Neural cell (in vitro differentiated cells): ENCODE measurements at regions not wholly inside any gene's neighbourhood (a gene's known extent, or its start where the extent isn't known, plus 50 kb on each side); places are given as distances from the start of the nearest gene placed in this dataset.

Source experiments
- H2AFZ ChIP-seq: fragments of 200-600, 300-800 bp; sonication (generic), shearing (Covaris generic); 2 replicates; pipeline ENCODE4 v1.6.0; 2014; ENCODE audit warnings: low read depth, mild to moderate bottlenecking, antibody characterized with exemption, low read length, moderate library complexity
- H3F3A ChIP-seq: fragments of 200-600 bp; shearing (Covaris generic); 2 replicates; pipeline ENCODE4 v1.6.1; 2016; ENCODE audit warnings: mild to moderate bottlenecking, moderate library complexity, mixed read lengths, antibody characterized with exemption, low read length; ENCODE audit not compliant: insufficient read depth, poor library complexity, severe bottlenecking
- H3K27ac ChIP-seq: fragments of 200-600, 300-800 bp; sonication (generic), shearing (Covaris generic); 2 replicates; pipeline ENCODE4 v1.5.1; 2014; ENCODE audit warnings: mild to moderate bottlenecking, low read length, moderate library complexity
- H3K27me3 ChIP-seq: fragments of 300-800, 200-600 bp; sonication (generic), shearing (Covaris generic); 2 replicates; pipeline ENCODE4 v1.6.0; 2014; ENCODE audit warnings: mild to moderate bottlenecking, low read depth, low read length, moderate library complexity; ENCODE audit not compliant: insufficient read depth
- H3K36me3 ChIP-seq: fragments of 300-800, 200-600 bp; sonication (generic), shearing (Covaris generic); 2 replicates; pipeline ENCODE4 v1.5.1; 2014; ENCODE audit warnings: mild to moderate bottlenecking, antibody characterized with exemption, low read length, moderate library complexity; ENCODE audit not compliant: insufficient read depth
- H3K4me2 ChIP-seq: fragments of 300-800, 200-600 bp; sonication (generic), shearing (Covaris generic); 2 replicates; pipeline ENCODE4 v1.6.0; 2014; ENCODE audit warnings: mild to moderate bottlenecking, low read length
- H3K4me3 ChIP-seq: fragments of 300-800, 200-600 bp; sonication (generic), shearing (Covaris generic); 2 replicates; pipeline ENCODE4 v1.5.1; 2014; ENCODE audit warnings: mild to moderate bottlenecking, low read length, moderate library complexity
- H3K79me2 ChIP-seq: fragments of 200-600 bp; shearing (Covaris generic); replicated peaks from 2 replicates; pipeline ENCODE4 v1.6.0; 2014; ENCODE audit warnings: mild to moderate bottlenecking, low read length, moderate library complexity; ENCODE audit not compliant: insufficient read depth
- H3K9ac ChIP-seq: fragments of 300-800, 200-600 bp; sonication (generic), shearing (Covaris generic); 2 replicates; pipeline ENCODE4 v1.6.1; 2016; ENCODE audit warnings: mild to moderate bottlenecking, low read length, mixed read lengths
- H3K9me2 ChIP-seq: fragments of 200-600 bp; shearing (Covaris generic); 2 replicates; pipeline ENCODE4 v1.6.1; 2016; ENCODE audit warnings: mild to moderate bottlenecking, low read length, mixed read lengths; ENCODE audit not compliant: insufficient read depth
- H3K9me3 ChIP-seq: fragments of 200-600, 300-800 bp; sonication (generic), shearing (Covaris generic); 2 replicates; pipeline ENCODE4 v1.6.1; 2016; ENCODE audit warnings: mild to moderate bottlenecking, mixed run types, low read length, moderate library complexity, mixed read lengths
- H4K20me1 ChIP-seq: fragments of 200-600 bp; shearing (Covaris generic); 2 replicates; pipeline ENCODE4 v1.6.1; 2016; ENCODE audit warnings: mild to moderate bottlenecking, mixed run types; ENCODE audit not compliant: insufficient read depth
- CTCF ChIP-seq: fragments of 450-650 bp; IDR thresholded peaks from 2 replicates; pipeline ENCODE4 v1.5.1; 2014; ENCODE audit warnings: antibody characterized with exemption, mild to moderate bottlenecking, moderate library complexity; ENCODE audit not compliant: poor library complexity, severe bottlenecking
- EP300 ChIP-seq: fragments of 450-650 bp; conservative IDR thresholded peaks from 2 replicates; pipeline ENCODE4 v1.6.1; 2014; ENCODE audit warnings: antibody characterized with exemption, mild to moderate bottlenecking, moderate library complexity; ENCODE audit not compliant: poor library complexity, severe bottlenecking
- EZH2 ChIP-seq: fragments of 200-600, 300-800 bp; shearing (Covaris generic), sonication (generic); IDR thresholded peaks from 2 replicates; pipeline ENCODE4 v1.6.1; 2014; ENCODE audit warnings: antibody characterized with exemption, low read length, borderline replicate concordance, mild to moderate bottlenecking; ENCODE audit not compliant: insufficient read depth, poor library complexity, severe bottlenecking
- MXI1 ChIP-seq: fragments of 450-650 bp; conservative IDR thresholded peaks from 2 replicates; pipeline ENCODE4 v1.6.1; 2014; ENCODE audit warnings: antibody characterized with exemption, mild to moderate bottlenecking; ENCODE audit not compliant: poor library complexity, severe bottlenecking
- POLR2AphosphoS5 ChIP-seq: IDR thresholded peaks from 2 replicates; pipeline ENCODE4 v1.6.1; 2012
- RAD21 ChIP-seq: fragments of 450-650 bp; conservative IDR thresholded peaks from 2 replicates; pipeline ENCODE4 v1.6.1; 2014; ENCODE audit warnings: antibody characterized with exemption, mild to moderate bottlenecking, moderate library complexity
- REST ChIP-seq: IDR thresholded peaks from 2 replicates; pipeline ENCODE4 v1.6.1; 2012; ENCODE audit warnings: borderline replicate concordance
- SMC3 ChIP-seq: fragments of 450-650 bp; conservative IDR thresholded peaks from 2 replicates; pipeline ENCODE4 v1.6.1; 2014; ENCODE audit warnings: antibody characterized with exemption, mild to moderate bottlenecking, moderate library complexity; ENCODE audit not compliant: poor library complexity
- TAF1 ChIP-seq: IDR thresholded peaks from 2 replicates; pipeline ENCODE4 v1.6.1; 2012; ENCODE audit warnings: low read depth

GRCh38 chr1:99561952-99562351, 84.0 kb upstream of the PALMD start:
- Histone ChIP-seq H3K9me2 (no peaks in the 10 kb centered on the region), H3K36me3 (no peaks in the 10 kb centered on the region), H3F3A (no peaks in the 10 kb centered on the region), H3K4me3 (no peak overlapping the region), H4K20me1 (no peaks in the 10 kb centered on the region), H2AFZ (no peak overlapping the region), H3K9me3 (no peaks in the 10 kb centered on the region), H3K27ac (no peak overlapping the region), H3K9ac (no peak overlapping the region), H3K79me2 (no peaks in the 10 kb centered on the region), H3K4me2 (no peak overlapping the region), H3K27me3 (no peaks in the 10 kb centered on the region)
- no peak for TF ChIP-seq CTCF
- TF ChIP-seq REST = no peak
- TF ChIP-seq RAD21 = no peak
- no peak for TF ChIP-seq POLR2AphosphoS5
- TF ChIP-seq EP300 = no peak
- no peak for TF ChIP-seq MXI1
- TF ChIP-seq SMC3 = no peak
- TF ChIP-seq EZH2 = no peak

GRCh38 chr1:99565606-99566289, 80.2 kb upstream of the PALMD start:
- H3K4me2 ChIP-seq = no peak overlapping the region
- TF ChIP-seq POLR2AphosphoS5 (no peak), REST (no peak), MXI1 (no peak), EP300 (no peak), TAF1 (no peak), EZH2 (no peak), RAD21 (no peak), CTCF (no peak), SMC3 (no peak)
- H3K9me2 ChIP-seq = no peaks in the 10 kb centered on the region
- H3K4me3 ChIP-seq = no peak overlapping the region
- no peak overlapping the region for H2AFZ ChIP-seq
- H3K9ac ChIP-seq = no peak overlapping the region
- no peaks in the 10 kb centered on the region for H3K36me3 ChIP-seq
- H3K9me3 ChIP-seq = no peaks in the 10 kb centered on the region
- no peak overlapping the region for H3K27ac ChIP-seq
- no peaks in the 10 kb centered on the region for H3K79me2 ChIP-seq
- no peaks in the 10 kb centered on the region for H4K20me1 ChIP-seq
- no peaks in the 10 kb centered on the region for H3F3A ChIP-seq
- H3K27me3 ChIP-seq = no peaks in the 10 kb centered on the region
